Vagina (tissue), 2 donors: ENCODE measurements at regions not wholly inside any gene's neighbourhood (a gene's known extent, or its start where the extent isn't known, plus 50 kb on each side); places are given as distances from the start of the nearest gene placed in this dataset.

Experiments used
- POLR2A ChIP-seq, 2 donors: fragments of 450-650 bp; IDR thresholded peaks; one replicate each; pipeline ENCODE4 v1.6.1; 2017; ENCODE audit warnings: antibody characterized with exemption in 2 of 2, mild to moderate bottlenecking in 2 of 2, moderate library complexity in 2 of 2
- TF ChIP-seq, protein P1 (sequence below), 3 experiments: fragments of 450-650 bp in 2 of 3; fragments of 200-600 bp in 1 of 3; sonication (generic) in 1 of 3; IDR thresholded peaks; one replicate each; pipeline ENCODE4 v1.5.1; 2017 to 2019; ENCODE audit warnings: antibody characterized with exemption in 3 of 3, mild to moderate bottlenecking in 2 of 3, moderate library complexity in 2 of 3

- TF ChIP-seq, protein P1, sequence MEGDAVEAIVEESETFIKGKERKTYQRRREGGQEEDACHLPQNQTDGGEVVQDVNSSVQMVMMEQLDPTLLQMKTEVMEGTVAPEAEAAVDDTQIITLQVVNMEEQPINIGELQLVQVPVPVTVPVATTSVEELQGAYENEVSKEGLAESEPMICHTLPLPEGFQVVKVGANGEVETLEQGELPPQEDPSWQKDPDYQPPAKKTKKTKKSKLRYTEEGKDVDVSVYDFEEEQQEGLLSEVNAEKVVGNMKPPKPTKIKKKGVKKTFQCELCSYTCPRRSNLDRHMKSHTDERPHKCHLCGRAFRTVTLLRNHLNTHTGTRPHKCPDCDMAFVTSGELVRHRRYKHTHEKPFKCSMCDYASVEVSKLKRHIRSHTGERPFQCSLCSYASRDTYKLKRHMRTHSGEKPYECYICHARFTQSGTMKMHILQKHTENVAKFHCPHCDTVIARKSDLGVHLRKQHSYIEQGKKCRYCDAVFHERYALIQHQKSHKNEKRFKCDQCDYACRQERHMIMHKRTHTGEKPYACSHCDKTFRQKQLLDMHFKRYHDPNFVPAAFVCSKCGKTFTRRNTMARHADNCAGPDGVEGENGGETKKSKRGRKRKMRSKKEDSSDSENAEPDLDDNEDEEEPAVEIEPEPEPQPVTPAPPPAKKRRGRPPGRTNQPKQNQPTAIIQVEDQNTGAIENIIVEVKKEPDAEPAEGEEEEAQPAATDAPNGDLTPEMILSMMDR (IDR thresholded peaks at IDR 0.05) = no peak
- TF ChIP-seq POLR2A (IDR thresholded peaks at IDR 0.05) = no peak
Measured at GRCh38 chr12:58074259-58074658, 132.9 kb downstream of the ATP23 start.
